Stimulated activated CD4-positive, alpha-beta T cell treated with anti-CD3 and anti-CD28 coated beads, Interleukin-4, amount 100 ng/mL, for 24 hours (primary cell): ENCODE measurements at regions not wholly inside any gene's neighbourhood (a gene's known extent, or its start where the extent isn't known, plus 50 kb on each side); places are given as distances from the start of the nearest gene placed in this dataset.
A peak's percentile ranks its signal among the peaks of the same experiment; 100 is the strongest.

Experiments used
- DNase-seq: peaks from one replicate; pipeline ENCODE4 v3.0.0-alpha.2; 2020

- DNase-seq: no peak
Measured at GRCh38 chr4:111198446-111198845, 575.6 kb upstream of the PITX2 start.

- DNase-seq: no peak
Measured at GRCh38 chr4:111204797-111205196, 581.9 kb upstream of the PITX2 start.

GRCh38 chr4:111208970-111209369, 586.1 kb upstream of the PITX2 start:
- DNase-seq: no peak

GRCh38 chr4:111209706-111210105, 586.8 kb upstream of the PITX2 start:
- DNase-seq: no peak

GRCh38 chr4:111210595-111210994, 587.7 kb upstream of the PITX2 start:
- no peak for DNase-seq

GRCh38 chr4:111213531-111213930, 590.7 kb upstream of the PITX2 start:
- no peak for DNase-seq

- DNase-seq: no peak
Measured at GRCh38 chr4:111214371-111214770, 591.5 kb upstream of the PITX2 start.

- no peak for DNase-seq
Measured at GRCh38 chr4:111215755-111216154, 592.9 kb upstream of the PITX2 start.

- no peak for DNase-seq
Measured at GRCh38 chr4:111216791-111217190, 593.9 kb upstream of the PITX2 start.

GRCh38 chr4:111221371-111221770, 598.5 kb upstream of the PITX2 start:
- no peak for DNase-seq

GRCh38 chr4:111228396-111228795, 605.5 kb upstream of the PITX2 start:
- DNase-seq: no peak

GRCh38 chr4:111228874-111229273, 606.0 kb upstream of the PITX2 start:
- DNase-seq: no peak

- DNase-seq: no peak
Measured at GRCh38 chr4:111230265-111230664, 607.4 kb upstream of the PITX2 start.

- no peak for DNase-seq
Measured at GRCh38 chr4:111231281-111231680, 608.4 kb upstream of the PITX2 start.

- DNase-seq: no peak
Measured at GRCh38 chr4:111234939-111235338, 612.1 kb upstream of the PITX2 start.

GRCh38 chr4:111263836-111264235, 641.0 kb upstream of the PITX2 start:
- DNase-seq: no peak

GRCh38 chr4:111266937-111267336, 644.1 kb upstream of the PITX2 start:
- no peak for DNase-seq

- no peak for DNase-seq
Measured at GRCh38 chr4:111267786-111268185, 644.9 kb upstream of the PITX2 start.

- DNase-seq: no peak
Measured at GRCh38 chr4:111268769-111269414, 646.0 kb upstream of the PITX2 start.

GRCh38 chr4:111269439-111269838, 646.6 kb upstream of the PITX2 start:
- no peak for DNase-seq

GRCh38 chr4:111274060-111274459, 651.2 kb upstream of the PITX2 start:
- DNase-seq: no peak

GRCh38 chr4:111274486-111274885, 651.6 kb upstream of the PITX2 start:
- DNase-seq: no peak

- no peak for DNase-seq
Measured at GRCh38 chr4:111281219-111281618, 658.3 kb upstream of the PITX2 start.

GRCh38 chr4:111282035-111282434, 659.2 kb upstream of the PITX2 start:
- no peak for DNase-seq

- DNase-seq: peak; percentile 26
Measured at GRCh38 chr4:111283066-111283677, 660.3 kb upstream of the PITX2 start.
